ENCODE measurements at regions not wholly inside any gene's neighbourhood (a gene's known extent, or its start where the extent isn't known, plus 50 kb on each side); places are given as distances from the start of the nearest gene placed in this dataset.
"Not testable (repeated sequence)": the region's sequence is repeated elsewhere in the genome, so short reads cannot be mapped to it uniquely, and the experiment has no call there.

DNA sequence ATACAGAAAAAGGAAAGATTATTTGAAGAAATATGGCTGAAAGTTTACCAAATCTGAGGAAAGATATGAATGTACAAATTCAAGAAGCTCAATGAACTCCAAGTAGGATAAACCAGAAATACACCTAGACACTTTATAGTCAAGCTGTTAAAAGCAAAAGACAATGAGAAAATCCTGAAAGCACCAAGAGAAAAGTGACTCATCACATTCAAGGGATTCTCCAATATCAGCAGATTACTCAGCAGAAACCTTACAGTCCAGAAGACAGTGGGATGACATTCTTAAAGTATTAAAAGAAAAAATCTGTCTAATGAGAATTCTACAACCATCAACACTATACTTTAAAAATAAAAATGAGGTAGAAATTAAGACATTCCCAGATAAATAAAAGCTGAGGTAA is 223.8 kb upstream of the ZCCHC13 start:
- DNase-seq (ENCODE audit: low read depth in 2 of 2) = no peak

DNA sequence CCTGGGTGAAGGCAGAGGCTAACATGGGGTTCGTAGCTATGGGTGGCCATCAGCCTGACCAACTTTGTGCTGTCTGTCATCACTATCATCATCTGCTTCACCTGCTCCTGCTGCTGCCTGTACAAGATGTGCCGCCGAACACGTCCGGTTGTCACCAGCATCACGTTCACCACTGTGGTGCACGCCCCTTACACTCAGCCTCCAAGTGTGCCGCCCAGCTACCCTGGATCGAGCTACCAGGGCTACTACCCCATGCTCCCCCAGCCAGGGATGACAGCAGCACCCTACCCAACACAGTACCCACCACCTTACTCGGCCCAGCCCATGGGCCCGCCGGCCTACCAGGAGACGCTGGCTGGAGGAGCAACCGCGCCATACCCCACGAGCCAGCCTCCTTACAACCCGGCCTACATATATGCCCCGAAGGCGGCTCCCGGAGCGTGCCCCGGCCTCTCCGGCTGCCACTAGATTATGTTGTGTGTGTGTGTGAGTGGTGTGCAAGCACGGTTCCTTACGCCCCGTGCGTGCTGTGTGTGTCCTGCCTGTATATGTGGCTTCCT is 213.4 kb upstream of the XIST start:
- DNase-seq (ENCODE audit: low read depth in 2 of 2) = no peak

DNA sequence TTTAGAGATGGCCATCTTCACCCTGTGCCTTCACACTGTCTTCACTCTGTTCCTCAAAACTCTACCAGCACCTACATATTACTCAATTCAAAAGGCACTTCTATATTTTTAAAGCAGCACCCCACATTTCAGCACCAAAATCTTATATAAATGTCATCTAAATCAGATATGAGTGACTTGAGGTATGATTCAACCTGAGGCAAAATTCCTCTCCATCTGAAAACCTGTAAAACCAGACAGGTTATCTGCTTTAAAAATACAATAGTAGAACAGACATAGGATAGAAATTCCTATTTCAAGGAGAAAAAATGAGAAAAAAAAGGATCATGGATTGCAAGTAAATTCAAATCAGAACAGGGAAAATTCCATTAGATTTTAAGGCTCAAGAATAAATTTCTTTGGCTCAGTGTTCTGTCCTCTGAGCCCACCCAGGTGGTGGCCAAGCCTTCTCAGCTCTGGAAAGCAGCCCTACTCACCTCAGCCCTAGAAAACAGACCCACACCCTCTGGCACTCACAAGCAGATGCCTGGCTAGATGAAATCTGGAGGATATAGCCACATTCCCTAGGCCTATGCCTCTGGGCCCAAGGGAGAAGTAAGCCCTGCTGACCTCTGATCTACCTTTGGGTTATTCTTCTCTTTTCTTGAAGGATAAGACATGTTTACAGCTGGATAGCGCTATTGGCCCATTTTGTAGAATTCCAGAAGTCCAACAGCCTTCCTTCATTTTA is 211.1 kb upstream of the XIST start:
- DNase-seq (ENCODE audit: low read depth in 2 of 2) = no peak

DNA sequence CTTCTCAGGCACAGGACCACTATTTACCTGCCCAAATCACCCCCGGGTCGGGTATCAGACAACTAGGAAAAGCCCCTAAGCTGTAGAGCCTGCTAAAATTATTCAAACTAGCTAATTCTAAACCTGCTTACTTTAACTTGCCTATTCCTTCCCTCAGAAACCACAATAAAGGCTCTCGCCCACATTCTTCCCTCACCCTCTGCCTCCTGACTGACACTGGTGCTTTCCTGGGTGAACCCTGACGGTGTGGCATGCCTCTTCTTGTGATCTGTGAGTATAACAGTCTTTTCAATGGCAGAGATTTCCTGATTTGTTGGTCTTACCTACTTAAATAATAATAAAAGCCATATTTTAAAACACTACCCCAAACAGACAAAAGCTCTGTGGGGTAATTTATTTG is 209.4 kb upstream of the XIST start:
- no peak for DNase-seq (ENCODE audit: low read depth in 2 of 2)

DNA sequence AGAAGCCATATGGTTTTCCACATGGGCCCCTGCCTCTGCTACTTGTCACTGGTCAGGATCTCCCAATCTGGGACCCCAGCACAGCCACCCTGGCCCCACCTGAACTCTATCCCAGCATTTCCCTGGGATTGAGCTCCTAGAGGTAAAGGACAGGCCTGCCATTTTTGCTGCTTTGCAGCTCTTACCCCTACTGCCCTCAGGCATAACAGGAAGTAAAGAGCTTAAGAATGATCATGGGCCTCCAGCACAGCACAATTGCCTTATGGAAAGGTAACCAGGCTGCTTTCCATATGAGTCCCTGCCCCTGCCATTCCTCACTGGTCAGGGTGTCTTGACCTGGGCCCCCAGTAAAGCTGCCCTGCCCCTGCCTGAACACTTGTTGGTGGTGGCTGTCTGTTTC is 196.6 kb upstream of the XIST start:
- no peak for DNase-seq (ENCODE audit: low read depth in 2 of 2)

DNA sequence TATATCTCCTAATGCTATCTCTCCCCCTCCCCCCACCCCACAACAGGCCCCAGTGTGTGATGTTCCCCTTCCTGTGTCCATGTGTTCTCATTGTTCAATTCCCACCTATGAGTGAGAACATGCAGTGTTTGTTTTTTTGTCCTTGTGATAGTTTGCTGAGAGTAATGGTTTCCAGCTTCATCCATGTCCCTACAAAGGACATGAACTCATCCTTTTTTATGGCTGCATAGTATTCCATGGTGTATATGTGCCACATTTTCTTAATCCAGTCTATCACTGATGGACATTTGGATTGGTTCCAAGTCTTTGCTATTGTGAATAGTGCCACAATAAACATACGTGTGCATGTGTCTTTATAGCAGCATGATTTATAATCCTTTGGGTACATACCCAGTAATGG is 181.6 kb upstream of the XIST start:
- DNase-seq (ENCODE audit: low read depth in 2 of 2) = not testable (repeated sequence)

DNA sequence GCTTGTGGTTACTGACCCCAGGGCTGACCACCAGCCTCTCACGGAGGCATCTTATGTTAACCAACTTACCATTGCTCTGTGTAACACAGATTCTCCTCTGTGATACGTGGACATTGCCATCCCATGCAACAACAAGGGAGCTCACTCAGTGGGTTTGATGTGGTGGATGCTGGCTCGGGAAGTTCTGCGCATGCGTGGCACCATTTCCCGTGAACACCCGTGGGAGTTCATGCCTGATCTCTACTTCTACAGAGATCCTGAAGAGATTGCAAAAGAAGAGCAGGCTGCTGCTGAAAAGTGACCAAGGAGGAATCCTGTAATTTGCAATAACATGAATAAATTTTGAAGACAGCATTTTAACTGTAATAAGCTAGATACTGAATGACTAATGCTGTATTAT is 179.0 kb upstream of the XIST start:
- not testable (repeated sequence) for DNase-seq (ENCODE audit: low read depth in 2 of 2)

DNA sequence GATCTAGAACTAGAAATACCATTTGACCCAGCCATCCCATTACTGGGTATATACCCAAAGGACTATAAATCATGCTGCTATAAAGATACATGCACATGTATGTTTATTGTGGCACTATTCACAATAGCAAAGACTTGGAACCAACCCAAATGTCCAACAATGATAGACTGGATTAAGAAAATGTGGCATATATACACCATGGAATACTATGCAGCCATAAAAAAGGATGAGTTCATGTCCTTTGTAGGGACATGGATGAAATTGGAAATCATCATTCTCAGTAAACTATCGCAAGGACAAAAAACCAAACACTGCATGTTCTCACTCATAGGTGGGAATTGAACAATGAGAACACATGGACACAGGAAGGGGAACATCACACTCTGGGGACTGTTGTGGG is 178.3 kb upstream of the XIST start:
- DNase-seq (ENCODE audit: low read depth in 2 of 2) = not testable (repeated sequence)

DNA sequence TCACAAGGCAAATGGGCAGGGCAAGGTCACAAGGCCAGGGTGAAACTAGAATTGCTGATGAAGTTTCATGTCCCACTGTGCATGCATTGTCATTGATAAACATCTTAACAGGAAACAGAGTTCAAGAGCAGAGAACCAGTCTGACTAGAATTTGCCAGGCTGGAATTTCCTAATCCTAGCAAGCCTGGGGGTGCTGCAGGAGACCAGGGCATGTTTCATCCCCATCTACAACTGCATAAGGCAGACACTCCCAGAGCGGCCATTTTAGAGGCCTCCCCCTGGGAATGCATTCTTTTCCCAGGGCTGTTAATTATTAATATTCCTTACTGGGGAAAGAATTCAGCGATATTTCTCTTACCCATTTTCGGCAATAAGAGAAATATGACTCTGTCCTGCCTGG is 172.6 kb upstream of the XIST start:
- DNase-seq (ENCODE audit: low read depth in 2 of 2) = not testable (repeated sequence)

DNA sequence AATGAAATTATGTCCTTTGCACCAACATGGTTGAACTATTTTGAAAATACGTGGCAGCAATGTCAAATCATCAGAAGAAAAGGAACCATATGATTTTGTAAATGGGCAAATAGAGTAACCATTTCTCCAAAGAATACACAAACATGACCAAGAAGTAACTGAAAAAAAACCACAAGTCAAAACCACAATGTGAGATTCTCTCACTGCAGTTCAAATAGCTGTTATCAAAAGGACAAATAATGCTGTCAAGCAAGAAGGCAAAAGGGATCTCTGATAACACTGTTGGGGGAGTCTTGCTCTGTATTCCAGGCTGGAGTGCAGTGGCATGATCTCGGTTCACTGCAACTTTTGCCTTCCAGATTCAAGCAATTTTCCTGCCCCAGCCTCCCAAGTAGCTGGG is 170.7 kb upstream of the XIST start:
- DNase-seq (ENCODE audit: low read depth in 2 of 2) = no peak

DNA sequence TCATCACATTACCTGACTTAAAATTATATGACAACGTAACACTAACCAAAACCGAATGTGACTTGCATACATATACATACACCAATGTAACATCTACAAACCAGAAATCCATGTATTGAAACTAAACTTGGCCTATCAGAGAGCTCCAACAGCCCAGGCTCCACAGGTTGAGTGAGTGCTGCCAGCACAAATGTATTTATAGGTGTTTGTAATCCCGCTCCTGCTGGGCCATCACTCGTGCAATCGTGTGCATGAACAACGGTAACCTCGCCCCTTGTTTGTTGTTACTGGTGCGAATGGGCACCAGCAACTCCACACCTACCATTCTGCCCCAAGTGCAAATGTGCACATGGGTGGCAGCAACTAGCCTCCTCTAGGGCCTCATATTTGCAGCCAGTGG is 165.7 kb upstream of the XIST start:
- no peak for DNase-seq (ENCODE audit: low read depth in 2 of 2)

DNA sequence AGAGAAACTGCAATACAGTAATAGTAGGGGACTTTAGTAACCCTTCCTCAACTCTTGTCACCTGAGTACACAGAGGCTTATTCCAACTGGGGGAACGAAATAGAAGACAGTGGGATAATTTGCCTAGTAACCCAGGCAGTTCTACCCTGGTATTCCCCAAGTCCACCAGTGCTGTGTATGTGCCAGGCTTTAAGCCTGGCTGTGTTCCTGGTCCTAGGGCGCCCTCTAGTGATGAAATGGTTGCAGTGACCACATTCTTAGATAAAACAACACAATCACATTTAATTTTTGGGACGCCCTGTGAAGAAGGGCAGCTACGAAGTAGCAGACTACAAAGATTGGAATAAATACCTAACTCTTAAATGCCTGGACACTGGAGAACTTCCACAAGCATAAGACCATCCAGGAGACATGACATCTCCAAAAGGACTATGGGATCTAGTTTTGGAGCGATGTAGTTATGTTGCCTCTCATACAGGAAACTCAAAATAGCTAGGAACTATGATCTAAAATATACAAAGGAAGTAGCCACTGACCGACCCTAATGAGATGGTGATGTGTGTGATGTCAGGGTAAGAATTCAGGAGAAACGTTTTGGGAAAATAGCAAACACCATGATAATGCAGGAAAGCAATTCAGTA is 163.0 kb upstream of the XIST start:
- DNase-seq (ENCODE audit: low read depth in 2 of 2) = peak; percentile 13 to 35

DNA sequence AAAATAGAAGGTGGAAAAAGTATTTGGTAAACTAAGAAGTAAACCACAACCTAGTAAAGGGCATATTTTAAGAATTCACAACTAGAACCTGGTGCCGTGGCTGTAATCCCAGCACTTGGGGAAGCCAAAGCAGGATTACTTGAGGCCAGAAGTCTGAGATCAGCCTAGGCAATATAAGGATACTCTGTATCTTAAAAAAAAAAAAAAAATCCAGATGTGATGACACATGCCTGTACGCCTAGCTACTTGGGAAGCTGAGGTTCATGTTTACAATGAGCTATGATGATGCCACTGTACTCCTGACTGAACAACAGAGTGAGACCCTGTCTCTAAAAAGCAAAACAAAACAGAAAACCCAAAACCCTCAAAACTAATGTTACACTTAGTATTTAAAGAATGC is 156.5 kb upstream of the XIST start:
- no peak for DNase-seq (ENCODE audit: low read depth in 2 of 2)

DNA sequence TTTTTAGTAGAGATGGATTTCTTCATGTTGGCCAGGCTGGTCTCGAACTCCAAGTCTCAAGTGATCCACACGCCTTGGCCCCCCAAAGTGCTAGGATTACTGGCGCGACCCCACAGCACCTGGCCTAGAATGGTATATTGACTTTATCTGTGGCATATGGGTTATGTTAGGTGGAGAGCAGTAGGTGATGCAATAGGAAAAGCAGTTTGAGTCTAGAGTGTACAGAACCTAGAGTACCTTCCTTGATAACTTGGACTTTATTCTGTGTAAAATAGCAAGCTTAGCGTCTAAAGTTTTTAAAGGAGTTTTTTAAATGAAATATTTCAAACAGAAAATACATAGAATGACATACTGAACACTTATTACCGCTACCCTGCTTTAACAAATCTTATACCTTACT is 139.5 kb upstream of the XIST start:
- DNase-seq (ENCODE audit: low read depth in 2 of 2) = no peak

DNA sequence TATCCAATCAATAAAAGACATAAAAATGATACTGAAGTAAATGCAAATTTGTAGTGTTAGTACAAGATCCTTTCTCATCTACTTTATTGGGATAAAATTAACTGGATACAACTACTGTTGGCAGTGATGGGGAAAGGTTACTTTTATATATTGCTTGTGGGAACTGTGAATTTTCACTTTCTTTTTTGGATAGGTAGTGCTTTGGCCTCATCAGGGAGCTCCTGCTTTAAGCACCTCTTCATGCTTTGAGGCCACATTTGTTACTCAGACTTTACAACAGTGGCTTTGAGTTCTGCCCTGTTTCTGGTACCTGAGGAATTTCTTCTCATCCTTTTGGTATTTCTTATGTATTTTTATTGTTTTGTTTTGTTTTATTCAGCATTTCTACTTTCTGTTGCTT is 134.7 kb upstream of the XIST start:
- DNase-seq (ENCODE audit: low read depth in 2 of 2) = no peak

DNA sequence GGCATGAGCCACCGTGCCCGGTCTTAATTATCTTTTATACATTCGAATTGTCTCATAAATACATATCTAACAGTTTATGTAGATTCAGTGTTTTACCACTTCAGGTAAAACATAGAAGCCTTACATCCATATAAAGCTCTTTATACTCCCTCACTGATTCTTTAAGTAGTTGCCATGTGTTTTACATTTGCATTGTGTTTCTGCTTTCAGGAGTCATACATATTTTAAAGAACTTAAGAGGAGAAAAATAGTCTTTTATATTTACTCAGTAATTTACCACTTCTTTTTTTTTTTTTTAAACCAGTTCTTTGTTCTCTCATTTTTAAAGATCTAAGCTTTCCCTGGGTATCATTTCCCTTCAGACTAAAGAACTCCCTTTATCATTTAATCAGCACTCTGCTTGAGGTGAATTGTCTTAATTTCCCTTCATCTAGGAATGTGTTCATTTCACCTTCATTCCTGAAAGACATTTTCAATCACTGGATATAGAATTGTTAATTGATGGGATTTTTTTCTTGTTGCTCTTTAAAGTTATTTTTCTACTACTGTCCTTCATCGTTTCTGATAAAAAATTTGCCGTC is 127.1 kb upstream of the XIST start:
- DNase-seq (ENCODE audit: low read depth in 2 of 2) = no peak

DNA sequence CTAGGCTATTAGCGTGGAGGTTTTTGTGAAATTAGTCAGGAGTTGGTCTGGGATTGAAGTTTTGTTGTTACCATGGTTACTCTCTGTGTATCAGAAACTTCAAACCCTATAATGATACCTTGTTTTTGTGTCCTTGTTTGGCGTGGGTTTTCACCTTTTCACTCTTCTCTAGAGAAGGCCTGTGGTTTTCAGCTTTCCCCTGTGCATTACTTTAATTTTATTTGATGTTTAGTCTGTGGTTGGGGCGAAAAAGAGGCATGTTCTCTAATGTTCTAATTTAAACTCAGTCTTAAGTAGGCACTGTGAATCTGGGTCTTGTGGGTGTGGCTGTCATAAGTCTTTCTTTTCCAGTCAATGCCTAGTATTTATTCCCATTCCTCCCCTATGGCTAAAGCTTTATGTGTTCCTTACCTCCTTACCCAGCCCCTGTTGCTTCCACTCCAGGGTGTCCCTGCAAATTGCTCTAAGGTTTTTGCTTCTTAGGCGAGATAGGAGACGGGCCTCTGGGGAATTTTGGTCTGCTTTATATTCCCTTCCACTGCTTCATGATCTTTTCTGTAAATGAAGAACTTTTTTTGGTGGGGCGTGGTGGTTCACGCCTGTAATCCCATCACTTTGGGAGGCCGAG is 125.1 kb upstream of the XIST start:
- DNase-seq (ENCODE audit: low read depth in 2 of 2) = no peak

DNA sequence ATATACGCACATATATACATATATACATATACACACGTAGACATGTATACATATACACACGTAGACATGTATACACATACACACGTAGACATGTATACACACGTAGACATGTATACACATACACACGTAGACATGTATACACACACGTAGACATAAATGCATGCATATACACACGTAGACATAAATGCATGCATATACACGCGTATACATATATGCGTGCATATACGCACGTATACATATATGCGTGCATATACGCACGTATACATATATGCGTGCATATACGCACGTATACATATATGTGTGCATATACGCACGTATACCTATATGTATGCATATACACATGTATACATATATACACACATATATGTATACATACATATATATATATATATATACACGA is 114.9 kb upstream of the XIST start:
- DNase-seq (ENCODE audit: low read depth in 2 of 2) = not testable (repeated sequence)

DNA sequence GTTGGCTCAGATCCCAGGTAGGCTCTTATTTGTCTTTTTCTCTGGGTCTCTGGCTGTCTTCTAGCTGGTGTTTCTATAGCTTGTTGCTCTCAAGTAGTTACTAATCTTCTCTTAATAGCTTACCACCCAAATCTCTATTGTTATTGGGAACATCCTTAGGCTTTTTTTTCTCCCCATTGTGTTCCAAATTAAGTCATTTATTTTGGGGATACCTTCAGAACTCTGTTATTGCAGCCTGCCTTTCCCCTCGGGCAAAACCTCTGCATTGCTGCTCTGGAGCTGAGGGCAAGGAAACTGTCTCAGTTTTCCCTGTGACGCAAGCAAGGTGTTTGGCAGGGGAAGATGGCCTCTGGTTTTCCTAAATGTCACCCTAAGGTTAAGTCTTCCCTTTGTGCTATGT is 113.3 kb upstream of the XIST start:
- DNase-seq (ENCODE audit: low read depth in 2 of 2) = no peak

DNA sequence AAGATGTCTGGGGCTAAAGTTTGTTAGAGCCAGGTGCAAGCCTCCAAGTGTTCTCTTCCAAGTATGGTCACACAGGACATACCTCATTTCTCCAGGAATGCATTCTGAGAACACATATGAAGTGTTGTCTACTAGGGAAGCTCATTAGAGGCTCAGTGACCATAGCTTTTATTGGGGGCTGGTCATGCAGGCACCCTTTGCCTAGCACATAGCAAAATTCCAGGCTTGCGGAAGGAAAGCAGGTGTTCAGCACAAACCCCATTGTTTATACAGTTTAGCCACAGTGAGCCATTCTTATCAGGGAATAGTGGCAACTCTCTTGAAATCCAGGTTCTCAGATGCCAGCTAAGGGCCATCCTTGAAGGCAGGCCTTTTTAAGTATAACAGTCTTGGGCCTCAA is 112.1 kb upstream of the XIST start:
- DNase-seq (ENCODE audit: low read depth in 2 of 2) = no peak

DNA sequence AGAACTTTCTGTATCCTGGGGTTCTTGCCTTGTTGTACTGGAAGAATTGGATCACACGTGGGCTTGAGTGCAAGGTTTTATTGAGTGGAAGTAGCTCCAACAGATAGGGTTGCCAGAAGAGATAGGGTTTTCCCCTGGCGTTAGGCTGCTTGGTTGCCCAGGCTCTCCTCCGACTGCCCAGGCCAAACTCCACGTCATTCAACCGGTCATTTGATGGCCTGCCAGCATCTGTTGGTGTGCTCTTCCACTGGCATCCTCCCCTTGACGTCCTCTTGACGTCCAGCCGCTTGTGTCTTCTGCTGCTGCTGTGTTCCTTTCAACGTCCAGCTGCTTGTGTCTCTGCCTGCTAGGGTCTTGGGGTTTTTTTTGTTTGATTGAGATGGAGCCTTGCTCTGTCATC is 111.2 kb upstream of the XIST start:
- no peak for DNase-seq (ENCODE audit: low read depth in 2 of 2)

DNA sequence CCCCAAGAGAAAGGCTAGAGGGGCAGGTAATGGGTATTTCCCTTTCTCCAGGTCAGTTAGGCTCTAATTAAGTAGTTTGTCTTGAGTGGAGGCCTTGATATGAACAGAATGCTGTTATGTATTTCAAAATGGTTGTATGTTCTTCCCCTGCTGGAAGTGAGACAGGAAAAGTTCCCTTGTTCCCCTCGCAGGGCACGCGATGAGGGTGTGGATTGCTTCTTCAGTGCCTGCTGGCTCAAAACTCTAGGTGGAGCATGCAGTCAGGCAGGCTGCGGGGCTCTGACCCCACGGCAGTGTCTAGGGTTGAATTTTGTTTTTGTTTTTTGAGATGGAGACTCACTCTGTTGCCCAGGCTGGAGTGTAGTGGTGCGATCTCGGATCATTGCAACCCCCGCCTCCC is 110.4 kb upstream of the XIST start:
- no peak for DNase-seq (ENCODE audit: low read depth in 2 of 2)

DNA sequence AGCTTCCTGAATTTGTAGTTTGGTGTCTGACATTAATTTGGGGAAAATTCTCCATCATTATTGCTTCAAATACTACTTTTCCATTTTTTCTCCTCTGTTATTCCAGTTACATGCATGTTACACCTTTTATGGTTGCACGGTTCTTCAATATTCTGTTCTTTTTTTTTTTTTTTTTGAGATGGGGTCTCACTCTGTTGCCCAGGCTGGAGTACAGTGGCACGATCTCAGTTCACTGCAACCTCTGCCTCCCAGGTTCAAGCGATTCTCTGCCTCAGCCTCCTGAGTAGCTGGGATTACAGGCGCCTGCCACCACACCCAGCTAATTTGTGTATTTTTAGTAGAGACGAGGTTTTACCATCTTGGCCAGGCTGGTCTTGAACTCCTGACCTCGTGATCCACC is 109.4 kb upstream of the XIST start:
- DNase-seq (ENCODE audit: low read depth in 2 of 2) = not testable (repeated sequence)

Measured in activated CD8-positive, alpha-beta memory T cell treated with anti-CD3 and anti-CD28 coated beads for 4 hours (primary cell).